ENCODE measurements at regions not wholly inside any gene's neighbourhood (a gene's known extent, or its start where the extent isn't known, plus 50 kb on each side); places are given as distances from the start of the nearest gene placed in this dataset.

DNA sequence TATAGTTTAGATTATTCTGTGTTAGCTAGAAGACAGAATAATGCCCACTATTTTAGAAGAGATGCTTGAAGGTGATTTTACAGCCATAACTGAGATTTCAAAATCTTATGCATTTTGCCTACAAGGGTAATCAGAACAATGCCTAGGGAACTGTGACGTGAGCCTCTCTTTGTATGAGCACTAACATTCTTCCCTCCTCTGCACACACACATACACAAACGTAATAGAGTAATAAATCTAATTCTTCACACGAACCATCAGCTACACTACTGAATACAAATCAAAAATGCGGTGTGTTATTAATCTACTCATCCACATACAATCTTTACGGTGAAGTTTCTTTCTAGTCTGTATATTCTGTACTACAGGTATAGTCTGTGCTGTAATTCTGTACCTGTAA lies 227.8 kb downstream of the PLK2 start:
- no peak for TF ChIP-seq JUND (IDR thresholded peaks at IDR 0.05; ENCODE audit: low read depth)
- no peak for DNase-seq (ENCODE audit: low read depth in 1 of 2, low spot score in 1 of 2)
- in situ Hi-C loops (cut with HindIII; ENCODE audit: low pct_unique_long_range_greater_than_20kb, low sequenced_read_pairs), result no loop called here

DNA sequence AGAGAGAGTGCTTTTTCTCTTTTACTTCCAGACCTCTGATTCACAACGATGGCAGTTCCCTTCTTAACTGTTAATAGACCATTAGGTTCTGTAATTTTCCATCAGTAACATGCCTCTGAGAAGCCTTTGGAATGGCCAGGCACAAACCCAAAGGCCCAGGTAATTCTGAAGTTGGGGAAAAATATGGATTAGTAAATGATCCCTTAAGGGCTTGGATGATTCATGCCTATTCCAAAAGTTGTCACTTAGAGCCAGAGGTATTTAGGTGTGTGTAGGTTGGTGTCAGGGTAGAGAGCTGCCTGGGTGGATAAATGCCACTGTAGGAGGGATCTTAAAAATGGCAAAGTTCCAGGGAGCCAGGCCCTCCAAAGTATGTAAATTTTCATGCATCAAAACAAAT lies 228.8 kb downstream of the PLK2 start:
- TF ChIP-seq JUND (IDR thresholded peaks at IDR 0.05; ENCODE audit: low read depth), result no peak
- in situ Hi-C loops (cut with HindIII; ENCODE audit: low pct_unique_long_range_greater_than_20kb, low sequenced_read_pairs), result no loop called here
- DNase-seq (ENCODE audit: low read depth in 1 of 2, low spot score in 1 of 2), result no peak

- no peak for TF ChIP-seq JUND (IDR thresholded peaks at IDR 0.05; ENCODE audit: low read depth)
- in situ Hi-C loops (cut with HindIII; ENCODE audit: low pct_unique_long_range_greater_than_20kb, low sequenced_read_pairs), result no loop called here
- no peak for DNase-seq (ENCODE audit: low read depth in 1 of 2, low spot score in 1 of 2)
Measured at GRCh38 chr5:58228896-58229295, 231.0 kb downstream of the PLK2 start.

- no peak for DNase-seq (ENCODE audit: low read depth in 1 of 2, low spot score in 1 of 2)
- in situ Hi-C loops (cut with HindIII; ENCODE audit: low pct_unique_long_range_greater_than_20kb, low sequenced_read_pairs), result no loop called here
- no peak for TF ChIP-seq JUND (IDR thresholded peaks at IDR 0.05; ENCODE audit: low read depth)
Measured at GRCh38 chr5:58227858-58228257, 232.0 kb downstream of the PLK2 start.

GRCh38 chr5:58224661-58225060 lies 235.2 kb downstream of the PLK2 start:
- in situ Hi-C loops (cut with HindIII; ENCODE audit: low pct_unique_long_range_greater_than_20kb, low sequenced_read_pairs), result no loop called here
- DNase-seq (ENCODE audit: low read depth in 1 of 2, low spot score in 1 of 2), result no peak
- TF ChIP-seq JUND (IDR thresholded peaks at IDR 0.05; ENCODE audit: low read depth), result no peak

DNA sequence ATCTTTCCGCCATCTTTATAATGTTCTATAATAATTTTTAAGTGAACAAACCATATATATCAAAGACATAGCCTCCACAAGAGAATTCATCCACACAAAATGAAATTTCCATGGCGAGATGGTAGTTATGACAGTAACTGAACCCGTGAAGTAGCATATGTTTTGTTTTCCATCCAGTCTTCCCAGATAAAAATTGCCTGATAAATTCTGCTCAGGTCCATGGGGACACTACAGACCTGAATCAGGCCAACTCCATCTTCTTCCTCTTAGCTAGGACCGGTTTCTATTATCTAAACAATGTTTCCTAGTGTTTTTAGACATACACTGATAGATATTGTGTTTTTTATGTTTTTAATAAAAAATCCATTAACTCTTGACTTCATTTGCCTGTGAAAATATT lies 235.7 kb downstream of the PLK2 start:
- in situ Hi-C loops (cut with HindIII; ENCODE audit: low pct_unique_long_range_greater_than_20kb, low sequenced_read_pairs), result no loop called here
- DNase-seq (ENCODE audit: low read depth in 1 of 2, low spot score in 1 of 2), result no peak
- no peak for TF ChIP-seq JUND (IDR thresholded peaks at IDR 0.05; ENCODE audit: low read depth)

DNA sequence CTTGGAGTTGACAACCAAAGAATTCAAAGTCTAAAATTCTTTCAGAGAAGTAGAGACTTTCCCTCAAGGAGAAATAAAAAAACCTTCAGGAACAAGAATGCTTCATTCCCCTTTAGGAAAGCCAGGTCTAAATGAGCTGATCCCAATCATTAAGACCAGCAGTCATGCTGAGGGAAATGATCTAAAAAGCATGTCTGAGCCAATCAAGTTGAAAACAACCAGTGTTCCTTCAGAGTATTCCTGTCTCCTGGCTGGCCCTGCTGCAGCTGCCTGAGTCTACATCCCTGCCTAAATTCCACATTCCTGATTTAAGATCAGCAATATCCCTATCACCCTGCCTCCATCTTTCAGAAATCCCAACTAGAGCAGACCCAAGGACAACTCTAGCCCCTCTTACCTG lies 244.5 kb downstream of the PLK2 start:
- no peak for DNase-seq (ENCODE audit: low read depth in 1 of 2, low spot score in 1 of 2)
- no peak for TF ChIP-seq JUND (IDR thresholded peaks at IDR 0.05; ENCODE audit: low read depth)
- in situ Hi-C loops (cut with HindIII; ENCODE audit: low pct_unique_long_range_greater_than_20kb, low sequenced_read_pairs), result no loop called here

DNA sequence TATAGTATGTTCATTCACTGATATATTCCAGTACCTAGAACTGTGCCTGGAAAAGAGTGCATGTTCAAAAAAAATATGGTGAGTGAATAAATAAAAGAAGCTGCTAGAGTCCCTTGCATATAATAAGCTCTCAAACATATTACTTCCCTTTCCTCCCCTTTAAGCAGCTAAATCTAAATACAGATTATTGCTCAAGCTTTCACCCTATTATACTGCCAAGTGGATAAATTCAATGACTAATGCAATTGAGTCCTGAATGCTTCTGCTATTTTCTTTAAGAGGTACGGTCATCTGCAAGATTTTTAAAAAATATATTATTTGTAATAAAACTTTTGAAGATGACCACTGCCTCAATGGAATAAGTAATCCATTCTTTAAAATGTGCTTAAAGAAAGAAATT lies 248.4 kb downstream of the PLK2 start:
- no peak for TF ChIP-seq JUND (IDR thresholded peaks at IDR 0.05; ENCODE audit: low read depth)
- in situ Hi-C loops (cut with HindIII; ENCODE audit: low pct_unique_long_range_greater_than_20kb, low sequenced_read_pairs), result no loop called here

GRCh38 chr5:58208674-58209073 lies 251.2 kb downstream of the PLK2 start:
- in situ Hi-C loops (cut with HindIII; ENCODE audit: low pct_unique_long_range_greater_than_20kb, low sequenced_read_pairs), result no loop called here
- no peak for TF ChIP-seq JUND (IDR thresholded peaks at IDR 0.05; ENCODE audit: low read depth)
- no peak for DNase-seq (ENCODE audit: low read depth in 1 of 2, low spot score in 1 of 2)

More for the DNA sequence above, 248.4 kb downstream of the PLK2 start:
- no peak for DNase-seq (ENCODE audit: low read depth in 1 of 2, low spot score in 1 of 2)

DNA sequence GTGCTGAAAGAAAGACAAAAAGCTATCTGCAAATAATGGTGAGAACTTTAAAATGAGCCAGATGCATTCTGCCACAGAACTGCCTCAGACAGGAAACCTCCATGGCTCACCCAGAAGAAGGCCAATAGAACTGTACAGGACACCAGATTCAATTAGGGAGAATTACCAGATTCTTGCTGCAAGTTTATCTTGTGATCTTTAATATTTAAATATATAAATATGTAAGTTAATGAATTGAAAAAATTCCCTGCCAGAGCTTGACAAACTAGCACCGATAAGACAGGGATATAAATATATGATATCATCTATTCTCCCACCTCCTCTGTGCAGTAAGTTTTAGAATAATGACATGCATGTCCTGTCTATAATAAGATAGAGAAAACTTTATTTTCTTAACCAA lies 252.8 kb downstream of the PLK2 start:
- in situ Hi-C loops (cut with HindIII; ENCODE audit: low pct_unique_long_range_greater_than_20kb, low sequenced_read_pairs), result no loop called here
- TF ChIP-seq JUND (IDR thresholded peaks at IDR 0.05; ENCODE audit: low read depth), result no peak

DNA sequence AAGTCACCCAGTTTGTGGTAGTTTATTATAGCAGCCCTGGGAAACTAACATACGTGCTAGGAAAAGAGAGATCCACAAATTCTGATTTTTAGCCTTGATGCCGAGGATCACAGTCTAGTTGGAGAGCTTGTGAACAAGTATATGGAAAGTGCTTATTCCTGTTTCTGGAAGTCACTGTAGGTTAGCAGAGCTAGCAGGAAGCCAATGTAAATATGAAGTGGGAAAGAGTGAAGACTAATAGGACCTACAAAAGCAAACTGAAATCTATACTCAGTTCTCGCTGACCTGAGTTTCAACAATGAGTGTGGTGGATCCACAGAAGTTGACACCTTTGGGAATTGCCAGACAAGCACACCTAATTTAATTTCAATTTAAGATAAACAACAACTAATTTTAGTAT lies 254.9 kb downstream of the PLK2 start:
- no peak for TF ChIP-seq JUND (IDR thresholded peaks at IDR 0.05; ENCODE audit: low read depth)
- DNase-seq (ENCODE audit: low read depth in 1 of 2, low spot score in 1 of 2), result peak in 1 of 2 experiments; percentile 51
- in situ Hi-C loops (cut with HindIII; ENCODE audit: low pct_unique_long_range_greater_than_20kb, low sequenced_read_pairs), result no loop called here

More for the DNA sequence above, 252.8 kb downstream of the PLK2 start:
- no peak for DNase-seq (ENCODE audit: low read depth in 1 of 2, low spot score in 1 of 2)

- in situ Hi-C loops (cut with HindIII; ENCODE audit: low pct_unique_long_range_greater_than_20kb, low sequenced_read_pairs), result no loop called here
- DNase-seq (ENCODE audit: low read depth in 1 of 2, low spot score in 1 of 2), result no peak
Measured at GRCh38 chr5:58202941-58203444, 256.9 kb downstream of the PLK2 start.

DNA sequence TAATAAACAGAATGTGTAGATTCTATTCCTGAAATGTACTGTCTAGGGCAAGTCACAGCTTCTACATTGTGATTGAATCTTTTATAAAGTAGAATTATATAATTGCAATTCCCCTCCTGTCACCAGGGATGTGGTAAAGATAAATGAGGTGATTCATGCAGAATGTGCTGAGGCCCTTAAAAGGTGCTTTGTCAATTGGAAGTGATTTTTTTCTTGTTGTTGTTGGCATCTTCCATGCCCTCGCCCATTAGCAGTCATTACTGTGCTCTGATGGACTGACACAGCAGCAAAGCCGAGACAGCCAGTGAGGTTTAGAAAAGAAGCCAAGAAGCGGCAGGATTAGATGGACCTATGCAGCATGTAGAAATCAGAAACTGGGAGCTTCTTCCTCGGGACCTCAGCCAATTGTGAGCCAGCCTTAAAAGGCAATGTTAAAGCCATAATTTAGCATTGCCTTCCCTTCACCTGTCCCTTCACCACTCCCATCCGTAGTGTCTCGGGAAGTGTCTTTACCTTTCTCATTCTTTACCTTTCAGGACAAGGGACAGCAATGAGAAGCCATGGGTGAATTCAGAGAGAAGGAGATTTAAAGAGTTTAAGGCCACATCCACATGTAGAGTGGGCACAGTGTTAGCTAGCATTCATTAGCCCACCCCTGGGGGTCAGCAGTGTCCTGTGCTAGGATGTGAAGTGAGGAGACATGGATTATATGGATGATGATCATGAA lies 257.8 kb downstream of the PLK2 start:
- TF ChIP-seq JUND (IDR thresholded peaks at IDR 0.05; ENCODE audit: low read depth), result no peak

More at GRCh38 chr5:58202941-58203444, 256.9 kb downstream of the PLK2 start:
- no peak for TF ChIP-seq JUND (IDR thresholded peaks at IDR 0.05; ENCODE audit: low read depth)

DNA sequence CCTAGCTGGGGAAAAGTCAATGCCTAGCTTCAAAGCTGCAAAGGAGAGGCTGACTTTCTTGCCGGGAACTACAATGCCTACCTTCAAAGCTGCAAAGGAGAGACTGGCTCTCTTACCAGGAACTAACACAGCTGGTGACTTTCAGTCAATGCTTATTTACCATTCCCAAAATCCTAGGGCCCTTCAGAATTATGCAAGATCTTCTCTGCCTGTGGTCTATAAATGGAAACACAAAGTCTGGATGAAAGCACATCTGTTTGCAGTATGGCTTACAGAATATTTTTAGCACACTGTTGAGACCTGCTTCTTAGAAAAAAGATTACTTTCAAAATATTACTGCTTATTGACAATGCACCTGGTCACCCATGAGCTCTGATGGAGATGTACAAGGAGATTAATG lies 259.4 kb downstream of the PLK2 start:
- no peak for TF ChIP-seq JUND (IDR thresholded peaks at IDR 0.05; ENCODE audit: low read depth)
- DNase-seq (ENCODE audit: low read depth in 1 of 2, low spot score in 1 of 2), result no peak
- in situ Hi-C loops (cut with HindIII; ENCODE audit: low pct_unique_long_range_greater_than_20kb, low sequenced_read_pairs), result no loop called here

More for the DNA sequence above, 257.8 kb downstream of the PLK2 start:
- peak in 1 of 2 experiments; percentile 47 for DNase-seq (ENCODE audit: low read depth in 1 of 2, low spot score in 1 of 2)
- in situ Hi-C loops (cut with HindIII; ENCODE audit: low pct_unique_long_range_greater_than_20kb, low sequenced_read_pairs), result no loop called here

All from T47D (cell line).